HG03039 (cell line): ENCODE measurements at regions not wholly inside any gene's neighbourhood (a gene's known extent, or its start where the extent isn't known, plus 50 kb on each side); places are given as distances from the start of the nearest gene placed in this dataset.

Experiments used
- ATAC-seq: cut with Tn5 transposase; IDR thresholded peaks from one replicate; pipeline ENCODE4 v1.9.1; 2021; ENCODE audit warnings: mild to moderate bottlenecking, moderate library complexity; ENCODE audit not compliant: unreplicated experiment

GRCh38 chr13:34842466-34842865 lies 99.6 kb upstream of the NBEA start:
- no peak for ATAC-seq

- ATAC-seq, result no peak
These were observed 94.3 kb upstream of the NBEA start for GRCh38 chr13:34847766-34848165.

- ATAC-seq, result no peak
These were observed 92.7 kb upstream of the NBEA start for GRCh38 chr13:34849406-34849805.

GRCh38 chr13:34853161-34853560 lies 88.9 kb upstream of the NBEA start:
- no peak for ATAC-seq

GRCh38 chr13:34857558-34858325 lies 84.3 kb upstream of the NBEA start:
- no peak for ATAC-seq

GRCh38 chr13:34862311-34862710 lies 79.8 kb upstream of the NBEA start:
- no peak for ATAC-seq

- no peak for ATAC-seq
These were observed 79.4 kb upstream of the NBEA start for GRCh38 chr13:34862716-34863115.

GRCh38 chr13:34863360-34864135 lies 78.5 kb upstream of the NBEA start:
- ATAC-seq, result no peak

- ATAC-seq, result no peak
These were observed 77.4 kb upstream of the NBEA start for GRCh38 chr13:34864671-34865070.

- no peak for ATAC-seq
These were observed 74.5 kb upstream of the NBEA start for GRCh38 chr13:34867590-34867989.

- ATAC-seq, result no peak
These were observed 73.3 kb upstream of the NBEA start for GRCh38 chr13:34868733-34869132.

GRCh38 chr13:34869696-34870095 lies 72.4 kb upstream of the NBEA start:
- no peak for ATAC-seq

GRCh38 chr13:34878329-34878728 lies 63.7 kb upstream of the NBEA start:
- no peak for ATAC-seq

GRCh38 chr13:34879851-34880250 lies 62.2 kb upstream of the NBEA start:
- no peak for ATAC-seq

- ATAC-seq, result no peak
These were observed 60.6 kb upstream of the NBEA start for GRCh38 chr13:34881494-34881893.

- no peak for ATAC-seq
These were observed 58.7 kb upstream of the NBEA start for GRCh38 chr13:34883396-34883795.

- ATAC-seq, result no peak
These were observed 57.7 kb upstream of the NBEA start for GRCh38 chr13:34884366-34884765.

GRCh38 chr13:34886121-34886875 lies 55.8 kb upstream of the NBEA start:
- ATAC-seq, result no peak

- no peak for ATAC-seq
These were observed 55.1 kb upstream of the NBEA start for GRCh38 chr13:34886987-34887386.
